ENCODE measurements at regions not wholly inside any gene's neighbourhood (a gene's known extent, or its start where the extent isn't known, plus 50 kb on each side); places are given as distances from the start of the nearest gene placed in this dataset.

DNA sequence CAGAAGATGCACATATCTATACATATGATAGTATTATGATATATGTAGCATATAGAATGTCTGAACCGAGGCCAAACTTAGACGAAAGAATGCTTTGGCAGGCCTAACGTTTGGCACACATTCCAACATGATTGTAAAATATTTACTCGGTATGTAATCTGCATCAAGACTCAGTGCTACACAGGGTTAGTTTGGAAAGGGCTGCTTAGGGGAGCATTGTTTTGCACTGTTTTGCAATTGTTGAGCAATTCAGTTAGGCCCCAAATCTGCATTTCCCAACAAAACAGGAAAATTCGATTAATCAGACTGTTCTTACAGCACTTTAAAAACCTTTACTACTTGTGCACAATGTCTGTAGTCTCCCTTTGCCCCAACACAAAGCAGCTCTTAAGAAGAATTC is 216.0 kb upstream of the NEGR1 start:
- TF ChIP-seq POLR2A (IDR thresholded peaks at IDR 0.05; ENCODE audit: low read length) (no peak), GATA1 (IDR thresholded peaks at IDR 0.05; ENCODE audit: low read depth, low read length) (no peak)

Data from erythroblast (primary cell).